MCF 10A (cell line): ENCODE measurements at regions not wholly inside any gene's neighbourhood (a gene's known extent, or its start where the extent isn't known, plus 50 kb on each side); places are given as distances from the start of the nearest gene placed in this dataset.

Source experiments
- BruUV-seq: library from RNA; stranded (reverse); fragments of 400-500 nt; replicated peaks from 2 replicates; lab custom pipeline; 2021; lab: Mats Ljungman, UMichigan
- CTCF ChIA-PET: fragments of 300-600 bp; sonication (Branson Sonifier 250); formaldehyde crosslinking; extraction: SDS; loops from one replicate; lab custom pipeline; 2021; ENCODE audit warnings: antibody characterized with exemption, inconsistent platforms; lab: Yijun Ruan, JAX
- POLR2A ChIA-PET: fragments of 300-600, 350-650 bp; sonication (Branson Sonifier 250); formaldehyde crosslinking; extraction: SDS; loops from one replicate; lab custom pipeline; 2020; ENCODE audit warnings: antibody characterized with exemption, inconsistent platforms; lab: Yijun Ruan, JAX
- DNase-seq: peaks from one replicate; pipeline ENCODE4 v3.0.0-alpha.2; 2018; ENCODE audit not compliant: unreplicated experiment
- H3K27ac Mint-ChIP-seq: one replicate; pipeline ENCODE4 v1.8.0; 2022; ENCODE audit warnings: mild to moderate bottlenecking, low read depth, mixed read lengths; ENCODE audit not compliant: unreplicated experiment
- H3K27me3 Mint-ChIP-seq: one replicate; pipeline ENCODE4 v1.8.0; 2022; ENCODE audit warnings: mixed read lengths; ENCODE audit not compliant: insufficient read depth, unreplicated experiment
- H3K36me3 Mint-ChIP-seq: one replicate; pipeline ENCODE4 v1.8.0; 2022; ENCODE audit warnings: mild to moderate bottlenecking, moderate library complexity, mixed read lengths; ENCODE audit not compliant: insufficient read depth, unreplicated experiment
- H3K4me1 Mint-ChIP-seq: one replicate; pipeline ENCODE4 v1.8.0; 2022; ENCODE audit warnings: mixed read lengths; ENCODE audit not compliant: insufficient read depth, unreplicated experiment
- H3K4me3 Mint-ChIP-seq: one replicate; pipeline ENCODE4 v1.8.0; 2022; ENCODE audit warnings: mild to moderate bottlenecking, moderate library complexity, mixed read lengths; ENCODE audit not compliant: unreplicated experiment
- H3K9me3 Mint-ChIP-seq: one replicate; pipeline ENCODE4 v1.8.0; 2022; ENCODE audit warnings: mixed read lengths; ENCODE audit not compliant: unreplicated experiment
- intact Hi-C: fragments of 100-400 bp; cut with micrococcal nuclease; formaldehyde crosslinking; loops from 2 replicates; pipeline ENCODE4 v1.14.1; 2022
- TF ChIP-seq, protein P1 (sequence below): fragments of 200-600 bp; IDR thresholded peaks from one replicate; pipeline ENCODE4 v1.8.0; 2022; ENCODE audit warnings: antibody characterized with exemption, mild to moderate bottlenecking; ENCODE audit not compliant: unreplicated experiment

DNA sequence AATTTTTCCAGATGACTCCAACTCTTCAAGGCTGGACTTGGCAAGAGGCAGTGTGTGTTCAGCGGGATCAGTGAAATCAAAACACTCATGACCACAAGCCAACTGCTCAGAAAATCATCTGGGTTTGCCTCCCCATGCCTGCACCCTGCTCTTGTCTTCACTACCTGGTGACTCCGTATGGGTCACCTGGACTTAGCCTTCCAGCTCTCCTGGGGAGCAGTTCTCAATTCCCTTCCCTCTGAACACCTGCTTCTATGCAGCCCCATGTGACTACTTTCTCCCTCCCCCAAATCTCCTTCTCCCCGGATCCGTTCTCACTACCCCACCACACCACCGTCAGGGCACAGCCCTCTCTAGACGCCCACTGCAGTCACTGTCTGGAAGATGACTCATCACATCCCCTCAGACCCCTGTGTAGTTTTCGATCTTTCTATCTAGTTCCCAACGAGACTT lies 130.2 kb upstream of the ID2 start:
- intact Hi-C loops = no loop called here
- BruUV-seq = no TSS peak
- no peaks in the 10 kb centered on the region for H3K36me3 Mint-ChIP-seq
- no peaks in the 10 kb centered on the region for H3K27me3 Mint-ChIP-seq
- DNase-seq = no peak
- H3K27ac Mint-ChIP-seq = no peak overlapping the region
- TF ChIP-seq, protein P1, sequence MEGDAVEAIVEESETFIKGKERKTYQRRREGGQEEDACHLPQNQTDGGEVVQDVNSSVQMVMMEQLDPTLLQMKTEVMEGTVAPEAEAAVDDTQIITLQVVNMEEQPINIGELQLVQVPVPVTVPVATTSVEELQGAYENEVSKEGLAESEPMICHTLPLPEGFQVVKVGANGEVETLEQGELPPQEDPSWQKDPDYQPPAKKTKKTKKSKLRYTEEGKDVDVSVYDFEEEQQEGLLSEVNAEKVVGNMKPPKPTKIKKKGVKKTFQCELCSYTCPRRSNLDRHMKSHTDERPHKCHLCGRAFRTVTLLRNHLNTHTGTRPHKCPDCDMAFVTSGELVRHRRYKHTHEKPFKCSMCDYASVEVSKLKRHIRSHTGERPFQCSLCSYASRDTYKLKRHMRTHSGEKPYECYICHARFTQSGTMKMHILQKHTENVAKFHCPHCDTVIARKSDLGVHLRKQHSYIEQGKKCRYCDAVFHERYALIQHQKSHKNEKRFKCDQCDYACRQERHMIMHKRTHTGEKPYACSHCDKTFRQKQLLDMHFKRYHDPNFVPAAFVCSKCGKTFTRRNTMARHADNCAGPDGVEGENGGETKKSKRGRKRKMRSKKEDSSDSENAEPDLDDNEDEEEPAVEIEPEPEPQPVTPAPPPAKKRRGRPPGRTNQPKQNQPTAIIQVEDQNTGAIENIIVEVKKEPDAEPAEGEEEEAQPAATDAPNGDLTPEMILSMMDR = no peak
- H3K9me3 Mint-ChIP-seq = peaks cover 41% of the 10 kb centered on the region
- no peaks in the 10 kb centered on the region for H3K4me1 Mint-ChIP-seq
- ChIA-PET POLR2A (no interaction called here), CTCF (no interaction called here)
- H3K4me3 Mint-ChIP-seq = no peak overlapping the region

DNA sequence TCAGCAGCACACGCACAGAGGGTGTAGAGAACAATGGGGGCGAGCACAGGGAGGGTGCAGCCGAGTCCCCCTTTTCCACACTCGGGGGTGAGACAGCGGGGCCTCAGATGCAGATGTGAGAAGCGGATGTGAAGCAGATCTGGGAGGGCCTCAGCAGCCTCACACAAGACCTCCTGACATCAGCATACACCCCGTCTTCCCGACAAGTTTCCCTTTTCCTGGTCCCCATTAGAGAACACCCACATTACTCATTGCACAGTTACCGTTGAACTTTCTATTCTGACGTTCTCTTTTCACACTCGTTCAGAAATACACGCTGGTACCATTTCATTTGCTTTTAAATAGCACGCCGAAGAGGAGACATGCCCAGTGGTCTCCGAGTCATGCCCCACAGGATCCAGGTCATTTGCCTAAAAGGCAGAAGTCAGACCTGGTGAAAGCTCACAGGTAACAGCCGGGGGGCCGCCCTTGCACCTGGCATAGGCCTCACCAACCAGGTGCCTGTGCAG lies 129.5 kb upstream of the ID2 start:
- no TSS peak for BruUV-seq
- intact Hi-C loops = no loop called here
- H3K4me3 Mint-ChIP-seq = no peak overlapping the region
- no peaks in the 10 kb centered on the region for H3K27me3 Mint-ChIP-seq
- peaks cover 35% of the 10 kb centered on the region for H3K9me3 Mint-ChIP-seq
- ChIA-PET POLR2A (no interaction called here), CTCF (no interaction called here)
- H3K27ac Mint-ChIP-seq = no peak overlapping the region
- no peaks in the 10 kb centered on the region for H3K36me3 Mint-ChIP-seq
- H3K4me1 Mint-ChIP-seq = no peaks in the 10 kb centered on the region
- DNase-seq = no peak
- TF ChIP-seq, protein P1 = no peak

DNA sequence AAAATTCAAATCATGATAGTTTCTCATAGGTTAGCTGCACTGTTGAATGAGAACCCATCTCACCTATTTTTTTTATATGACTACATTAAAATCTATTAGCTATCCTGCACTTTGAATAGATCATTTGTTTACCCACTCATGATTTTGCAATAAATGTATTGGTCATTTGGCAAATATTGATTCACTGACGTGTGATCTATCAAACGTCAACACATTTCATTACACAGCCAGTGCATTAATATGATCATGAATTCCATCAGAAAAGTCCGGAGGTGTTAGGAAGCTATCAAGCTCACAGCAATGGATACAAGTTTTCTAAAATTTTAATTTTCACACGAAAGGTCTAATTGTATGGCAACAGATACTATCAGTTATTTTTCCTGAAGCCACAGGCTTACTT lies 128.2 kb upstream of the ID2 start:
- intact Hi-C loops = no loop called here
- Mint-ChIP-seq H3K9me3 (peaks cover 25% of the 10 kb centered on the region), H3K36me3 (no peaks in the 10 kb centered on the region), H3K4me3 (no peak overlapping the region), H3K27ac (no peak overlapping the region), H3K4me1 (no peaks in the 10 kb centered on the region), H3K27me3 (no peaks in the 10 kb centered on the region)
- CTCF ChIA-PET = no interaction called here
- DNase-seq = no peak
- TF ChIP-seq, protein P1 = no peak
- POLR2A ChIA-PET = interaction anchor here (0.7 kb wide), 1 partner anchor 119 kb away, joined by 3 read pairs; no protein-coding TSS in a partner anchor
- BruUV-seq = no TSS peak

DNA sequence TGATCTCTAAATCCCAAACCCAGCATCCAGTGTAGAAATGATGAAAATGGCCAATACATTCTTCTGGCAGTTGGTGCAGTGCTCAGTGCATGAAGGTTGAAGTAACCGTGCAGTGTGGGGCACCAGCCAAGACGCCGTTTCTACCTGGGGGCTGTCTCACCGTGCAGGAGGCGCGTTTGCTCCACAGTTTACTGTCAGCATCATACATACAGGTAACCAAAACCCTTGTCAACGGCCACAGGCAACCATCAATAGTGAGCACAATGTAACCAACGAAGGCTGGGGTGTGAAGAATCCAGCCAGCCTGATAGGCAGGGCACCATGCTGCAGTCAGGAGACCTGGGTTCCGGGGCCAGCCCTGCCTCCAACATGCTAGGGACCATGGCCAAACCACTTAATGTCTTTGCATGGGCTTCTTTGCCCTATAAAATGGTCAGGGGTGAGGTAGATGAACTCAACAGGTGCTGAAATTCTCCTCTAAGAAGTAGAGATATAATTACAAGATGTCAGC lies 127.5 kb upstream of the ID2 start:
- no peaks in the 10 kb centered on the region for H3K36me3 Mint-ChIP-seq
- peaks cover 20% of the 10 kb centered on the region for H3K9me3 Mint-ChIP-seq
- TF ChIP-seq, protein P1 = no peak
- H3K4me1 Mint-ChIP-seq = no peaks in the 10 kb centered on the region
- no TSS peak for BruUV-seq
- ChIA-PET CTCF (no interaction called here), POLR2A (interaction anchor here (0.7 kb wide), 1 partner anchor 120 kb away, joined by 3 read pairs; no protein-coding TSS in a partner anchor)
- intact Hi-C loops = no loop called here
- H3K27me3 Mint-ChIP-seq = no peaks in the 10 kb centered on the region
- H3K4me3 Mint-ChIP-seq = no peak overlapping the region
- H3K27ac Mint-ChIP-seq = no peak overlapping the region
- DNase-seq = no peak
